ENCODE measurements at regions not wholly inside any gene's neighbourhood (a gene's known extent, or its start where the extent isn't known, plus 50 kb on each side); places are given as distances from the start of the nearest gene placed in this dataset.

GRCh38 chr13:100872761-100873160 lies 198.2 kb upstream of the TMTC4 start:
- Histone ChIP-seq H3K9me3 (ENCODE audit: low read length) (no peaks in the 10 kb centered on the region; the same call in 1 of the 2 replicates), H3K27ac (ENCODE audit: low read length) (no peak overlapping the region), H2AFZ (ENCODE audit: low read length) (no peak overlapping the region), H3K4me2 (ENCODE audit: low read depth, low read length, poor library complexity, severe bottlenecking) (no peak overlapping the region), H3K9me2 (replicated peaks; ENCODE audit: insufficient read depth, low read length) (no peaks in the 10 kb centered on the region), H3K4me3 (ENCODE audit: low read length) (no peak overlapping the region), H3K9ac (ENCODE audit: low read length) (no peak overlapping the region), H3K4me1 (ENCODE audit: low read length) (no peaks in the 10 kb centered on the region), H3K27me3 (ENCODE audit: low read length) (0 out of 2 replicates have a peak, but pooled peaks cover 3% of the 10 kb centered on the region), H3K79me2 (ENCODE audit: low read length) (no peaks in the 10 kb centered on the region), H3K36me3 (ENCODE audit: insufficient read depth, low read length) (no peaks in the 10 kb centered on the region), H4K20me1 (ENCODE audit: insufficient read depth, low read depth, low read length) (no peaks in the 10 kb centered on the region)
- DNase-seq = no peak

GRCh38 chr13:100870898-100871297 lies 196.3 kb upstream of the TMTC4 start:
- Histone ChIP-seq H2AFZ (ENCODE audit: low read length) (no peak overlapping the region), H3K79me2 (ENCODE audit: low read length) (no peaks in the 10 kb centered on the region), H3K4me1 (ENCODE audit: low read length) (no peaks in the 10 kb centered on the region), H3K27me3 (ENCODE audit: low read length) (0 out of 2 replicates have a peak, but pooled peaks cover 3% of the 10 kb centered on the region), H3K9me2 (replicated peaks; ENCODE audit: insufficient read depth, low read length) (no peaks in the 10 kb centered on the region), H3K9ac (ENCODE audit: low read length) (no peak overlapping the region), H3K4me3 (ENCODE audit: low read length) (no peak overlapping the region), H3K4me2 (ENCODE audit: low read depth, low read length, poor library complexity, severe bottlenecking) (no peak overlapping the region), H4K20me1 (ENCODE audit: insufficient read depth, low read depth, low read length) (no peaks in the 10 kb centered on the region), H3K27ac (ENCODE audit: low read length) (no peak overlapping the region), H3K9me3 (ENCODE audit: low read length) (peaks cover 11% of the 10 kb centered on the region), H3K36me3 (ENCODE audit: insufficient read depth, low read length) (no peaks in the 10 kb centered on the region)
- DNase-seq = no peak

- Histone ChIP-seq H3K9ac (ENCODE audit: low read length) (no peak overlapping the region), H3K4me1 (ENCODE audit: low read length) (no peaks in the 10 kb centered on the region), H3K4me2 (ENCODE audit: low read depth, low read length, poor library complexity, severe bottlenecking) (no peak overlapping the region), H3K79me2 (ENCODE audit: low read length) (no peaks in the 10 kb centered on the region), H2AFZ (ENCODE audit: low read length) (no peak overlapping the region), H3K9me3 (ENCODE audit: low read length) (no peaks in the 10 kb centered on the region), H3K36me3 (ENCODE audit: insufficient read depth, low read length) (no peaks in the 10 kb centered on the region), H3K27me3 (ENCODE audit: low read length) (no peaks in the 10 kb centered on the region), H3K9me2 (replicated peaks; ENCODE audit: insufficient read depth, low read length) (no peaks in the 10 kb centered on the region), H3K4me3 (ENCODE audit: low read length) (no peak overlapping the region), H4K20me1 (ENCODE audit: insufficient read depth, low read depth, low read length) (no peaks in the 10 kb centered on the region), H3K27ac (ENCODE audit: low read length) (no peak overlapping the region)
- DNase-seq = no peak
These were observed 186.3 kb upstream of the TMTC4 start for GRCh38 chr13:100860866-100861265.

- no peak overlapping the region for H3K9ac ChIP-seq (ENCODE audit: low read length)
- no peaks in the 10 kb centered on the region for H3K36me3 ChIP-seq (ENCODE audit: insufficient read depth, low read length)
- H3K27me3 ChIP-seq (ENCODE audit: low read length) = no peaks in the 10 kb centered on the region
- no peaks in the 10 kb centered on the region for H3K4me1 ChIP-seq (ENCODE audit: low read length)
- no peak for DNase-seq
- H3K79me2 ChIP-seq (ENCODE audit: low read length) = no peaks in the 10 kb centered on the region
- H3K4me3 ChIP-seq (ENCODE audit: low read length) = no peak overlapping the region
- no peak overlapping the region for H3K4me2 ChIP-seq (ENCODE audit: low read depth, low read length, poor library complexity, severe bottlenecking)
- H3K9me3 ChIP-seq (ENCODE audit: low read length) = no peaks in the 10 kb centered on the region
- no peak overlapping the region for H2AFZ ChIP-seq (ENCODE audit: low read length)
- H3K27ac ChIP-seq (ENCODE audit: low read length) = no peak overlapping the region
- H3K9me2 ChIP-seq (replicated peaks; ENCODE audit: insufficient read depth, low read length) = no peaks in the 10 kb centered on the region
- no peaks in the 10 kb centered on the region for H4K20me1 ChIP-seq (ENCODE audit: insufficient read depth, low read depth, low read length)
These were observed 185.3 kb upstream of the TMTC4 start for GRCh38 chr13:100859861-100860260.

GRCh38 chr13:100855151-100855550 lies 180.6 kb upstream of the TMTC4 start:
- H3K4me3 ChIP-seq (ENCODE audit: low read length) = no peak overlapping the region
- peaks cover 7% of the 10 kb centered on the region for H3K4me1 ChIP-seq (ENCODE audit: low read length)
- no peak overlapping the region for H3K27ac ChIP-seq (ENCODE audit: low read length)
- no peak overlapping the region for H2AFZ ChIP-seq (ENCODE audit: low read length)
- no peak overlapping the region for H3K4me2 ChIP-seq (ENCODE audit: low read depth, low read length, poor library complexity, severe bottlenecking)
- H3K79me2 ChIP-seq (ENCODE audit: low read length) = no peaks in the 10 kb centered on the region
- H4K20me1 ChIP-seq (ENCODE audit: insufficient read depth, low read depth, low read length) = no peaks in the 10 kb centered on the region
- H3K36me3 ChIP-seq (ENCODE audit: insufficient read depth, low read length) = no peaks in the 10 kb centered on the region
- no peak overlapping the region for H3K9ac ChIP-seq (ENCODE audit: low read length)
- no peaks in the 10 kb centered on the region for H3K9me2 ChIP-seq (replicated peaks; ENCODE audit: insufficient read depth, low read length)
- no peaks in the 10 kb centered on the region for H3K27me3 ChIP-seq (ENCODE audit: low read length)
- no peaks in the 10 kb centered on the region for H3K9me3 ChIP-seq (ENCODE audit: low read length)
- peak; percentile 44 for DNase-seq

GRCh38 chr13:100854006-100854405 lies 179.4 kb upstream of the TMTC4 start:
- no peaks in the 10 kb centered on the region for H4K20me1 ChIP-seq (ENCODE audit: insufficient read depth, low read depth, low read length)
- no peaks in the 10 kb centered on the region for H3K36me3 ChIP-seq (ENCODE audit: insufficient read depth, low read length)
- DNase-seq = no peak
- H2AFZ ChIP-seq (ENCODE audit: low read length) = no peak overlapping the region
- no peaks in the 10 kb centered on the region for H3K79me2 ChIP-seq (ENCODE audit: low read length)
- no peaks in the 10 kb centered on the region for H3K9me3 ChIP-seq (ENCODE audit: low read length)
- no peak overlapping the region for H3K9ac ChIP-seq (ENCODE audit: low read length)
- peaks cover 7% of the 10 kb centered on the region for H3K4me1 ChIP-seq (ENCODE audit: low read length)
- H3K27ac ChIP-seq (ENCODE audit: low read length) = no peak overlapping the region
- no peaks in the 10 kb centered on the region for H3K9me2 ChIP-seq (replicated peaks; ENCODE audit: insufficient read depth, low read length)
- no peak overlapping the region for H3K4me3 ChIP-seq (ENCODE audit: low read length)
- H3K27me3 ChIP-seq (ENCODE audit: low read length) = no peaks in the 10 kb centered on the region
- H3K4me2 ChIP-seq (ENCODE audit: low read depth, low read length, poor library complexity, severe bottlenecking) = no peak overlapping the region

GRCh38 chr13:100853434-100853833 lies 178.8 kb upstream of the TMTC4 start:
- Histone ChIP-seq H3K4me2 (ENCODE audit: low read depth, low read length, poor library complexity, severe bottlenecking) (no peak overlapping the region), H3K9me2 (replicated peaks; ENCODE audit: insufficient read depth, low read length) (no peaks in the 10 kb centered on the region), H3K36me3 (ENCODE audit: insufficient read depth, low read length) (no peaks in the 10 kb centered on the region), H3K4me1 (ENCODE audit: low read length) (peaks cover 7% of the 10 kb centered on the region), H2AFZ (ENCODE audit: low read length) (no peak overlapping the region), H3K9ac (ENCODE audit: low read length) (no peak overlapping the region), H3K27me3 (ENCODE audit: low read length) (no peaks in the 10 kb centered on the region), H3K27ac (ENCODE audit: low read length) (no peak overlapping the region), H3K4me3 (ENCODE audit: low read length) (no peak overlapping the region), H4K20me1 (ENCODE audit: insufficient read depth, low read depth, low read length) (no peaks in the 10 kb centered on the region), H3K9me3 (ENCODE audit: low read length) (no peaks in the 10 kb centered on the region), H3K79me2 (ENCODE audit: low read length) (no peaks in the 10 kb centered on the region)
- DNase-seq = no peak

- Histone ChIP-seq H3K9me2 (replicated peaks; ENCODE audit: insufficient read depth, low read length) (no peaks in the 10 kb centered on the region), H3K27me3 (ENCODE audit: low read length) (no peaks in the 10 kb centered on the region), H2AFZ (ENCODE audit: low read length) (no peak overlapping the region), H3K36me3 (ENCODE audit: insufficient read depth, low read length) (no peaks in the 10 kb centered on the region), H3K4me3 (ENCODE audit: low read length) (no peak overlapping the region), H3K4me2 (ENCODE audit: low read depth, low read length, poor library complexity, severe bottlenecking) (no peak overlapping the region), H3K9ac (ENCODE audit: low read length) (no peak overlapping the region), H4K20me1 (ENCODE audit: insufficient read depth, low read depth, low read length) (no peaks in the 10 kb centered on the region), H3K4me1 (ENCODE audit: low read length) (peaks cover 7% of the 10 kb centered on the region), H3K79me2 (ENCODE audit: low read length) (no peaks in the 10 kb centered on the region), H3K9me3 (ENCODE audit: low read length) (no peaks in the 10 kb centered on the region), H3K27ac (ENCODE audit: low read length) (no peak overlapping the region)
- no peak for DNase-seq
These were observed 177.6 kb upstream of the TMTC4 start for GRCh38 chr13:100852146-100852545.

- H3K9ac ChIP-seq (ENCODE audit: low read length) = no peak overlapping the region
- no peak overlapping the region for H3K4me2 ChIP-seq (ENCODE audit: low read depth, low read length, poor library complexity, severe bottlenecking)
- no peaks in the 10 kb centered on the region for H3K36me3 ChIP-seq (ENCODE audit: insufficient read depth, low read length)
- peaks cover 7% of the 10 kb centered on the region for H3K4me1 ChIP-seq (ENCODE audit: low read length)
- DNase-seq = no peak
- no peaks in the 10 kb centered on the region for H4K20me1 ChIP-seq (ENCODE audit: insufficient read depth, low read depth, low read length)
- H3K27me3 ChIP-seq (ENCODE audit: low read length) = no peaks in the 10 kb centered on the region
- H3K9me3 ChIP-seq (ENCODE audit: low read length) = no peaks in the 10 kb centered on the region
- no peak overlapping the region for H2AFZ ChIP-seq (ENCODE audit: low read length)
- no peaks in the 10 kb centered on the region for H3K79me2 ChIP-seq (ENCODE audit: low read length)
- no peak overlapping the region for H3K27ac ChIP-seq (ENCODE audit: low read length)
- H3K9me2 ChIP-seq (replicated peaks; ENCODE audit: insufficient read depth, low read length) = no peaks in the 10 kb centered on the region
- H3K4me3 ChIP-seq (ENCODE audit: low read length) = no peak overlapping the region
These were observed 173.7 kb upstream of the TMTC4 start for GRCh38 chr13:100848304-100848703.

Measured in Karpas-422 (cell line).